CD4-positive, alpha-beta T cell (primary cell): ENCODE measurements at regions not wholly inside any gene's neighbourhood (a gene's known extent, or its start where the extent isn't known, plus 50 kb on each side); places are given as distances from the start of the nearest gene placed in this dataset.

Experiments used
- ATAC-seq: fragments of 200-7000 bp; cut with Tn5 transposase; one replicate; pipeline ENCODE4 v1.10.0; 2022; ENCODE audit warnings: mild to moderate bottlenecking; ENCODE audit not compliant: poor library complexity
- CTCF ChIA-PET: fragments of 350-600 bp; sonication (Branson Sonifier 250); formaldehyde crosslinking; loops from one replicate; lab custom pipeline; 2021; ENCODE audit warnings: antibody characterized with exemption, inconsistent platforms; lab: Charles Lee
- POLR2A ChIA-PET: fragments of 350-600 bp; sonication (Branson Sonifier 250); formaldehyde crosslinking; loops from one replicate; lab custom pipeline; 2021; ENCODE audit warnings: antibody characterized with exemption, inconsistent platforms; lab: Charles Lee
- DNase-seq, 14 experiments: peaks; one replicate each; pipeline ENCODE4 v3.0.0-alpha.2; 2013 to 2020; ENCODE audit warnings: mixed read lengths in 2 of 14
- H3K27ac ChIP-seq, 2 donors: one replicate each; pipeline versions ENCODE4 v1.5.1 to v1.7.0; 2013; ENCODE audit warnings: low read length in 2 of 2, low read depth in 1 of 2, mild to moderate bottlenecking in 1 of 2
- H3K27me3 ChIP-seq, 2 experiments: 1 replicate in 1 of 2; 2 replicates in 1 of 2; pipeline versions ENCODE4 v1.6.1 to v1.7.0; 2013; ENCODE audit warnings: low read length in 2 of 2, control low read depth in 1 of 2, mild to moderate bottlenecking in 1 of 2, moderate library complexity in 1 of 2; ENCODE audit not compliant: insufficient read depth in 2 of 2, control insufficient read depth in 1 of 2
- H3K36me3 ChIP-seq: one replicate; pipeline ENCODE4 v1.6.1; 2013; ENCODE audit warnings: low read length, control low read depth; ENCODE audit not compliant: insufficient read depth
- H3K4me1 ChIP-seq: one replicate; pipeline ENCODE4 v1.6.1; 2013; ENCODE audit warnings: low read length, control low read depth; ENCODE audit not compliant: insufficient read depth
- H3K4me3 ChIP-seq: one replicate; pipeline ENCODE4 v1.5.1; 2013; ENCODE audit warnings: mild to moderate bottlenecking, low read length, moderate library complexity
- H3K9me3 ChIP-seq, 2 experiments: 1 replicate in 1 of 2; 2 replicates in 1 of 2; pipeline versions ENCODE4 v1.6.1 to v1.7.0; 2013; ENCODE audit warnings: low read length in 2 of 2, mild to moderate bottlenecking in 2 of 2, control low read depth in 1 of 2, moderate library complexity in 1 of 2; ENCODE audit not compliant: control insufficient read depth in 1 of 2, insufficient read depth in 1 of 2
- H3K27ac Mint-ChIP-seq: one replicate; pipeline ENCODE4 v1.8.0; 2020; ENCODE audit warnings: mixed read lengths
- H3K27me3 Mint-ChIP-seq: one replicate; pipeline ENCODE4 v1.8.0; 2021; ENCODE audit warnings: mixed read lengths
- H3K36me3 Mint-ChIP-seq: one replicate; pipeline ENCODE4 v1.8.0; 2021; ENCODE audit warnings: low read depth, mixed read lengths
- H3K4me1 Mint-ChIP-seq: one replicate; pipeline ENCODE4 v1.8.0; 2021; ENCODE audit warnings: low read depth, mixed read lengths
- H3K4me3 Mint-ChIP-seq: one replicate; pipeline ENCODE4 v1.8.0; 2020; ENCODE audit warnings: mild to moderate bottlenecking, mixed read lengths
- H3K9me3 Mint-ChIP-seq: one replicate; pipeline ENCODE4 v1.8.0; 2020; ENCODE audit warnings: mixed read lengths
- CTCF ChIP-seq: fragments of 200-600 bp; IDR thresholded peaks from one replicate; pipeline ENCODE4 v1.8.0; 2022; ENCODE audit warnings: antibody characterized with exemption, mild to moderate bottlenecking
- intact Hi-C, 2 experiments: fragments of 100-400 bp; cut with DNase I in 1 of 2; cut with micrococcal nuclease in 1 of 2; formaldehyde crosslinking; loops; one replicate each; pipeline versions ENCODE4 v1.15.1 to v1.9.0; 2023 to 2025; cut with DNase I, micrococcal nuclease

GRCh38 chr19:28185646-28186045, 1027.3 kb downstream of the UQCRFS1 start:
- no peak overlapping the region for H3K4me3 Mint-ChIP-seq
- ATAC-seq (no peak), DNase-seq (no peak)
- ChIA-PET CTCF (no interaction called here), POLR2A (no interaction called here)
- peaks cover 15% of the 10 kb centered on the region for H3K9me3 Mint-ChIP-seq
- H3K4me1 Mint-ChIP-seq: no peaks in the 10 kb centered on the region
- Histone ChIP-seq H3K27ac (no peak overlapping the region), H3K4me1 (no peaks in the 10 kb centered on the region), H3K9me3 (peaks cover 0 to 3% of the 10 kb centered on the region in 2 experiments), H3K36me3 (no peaks in the 10 kb centered on the region), H3K4me3 (no peak overlapping the region), H3K27me3 (no peaks in the 10 kb centered on the region)
- H3K36me3 Mint-ChIP-seq: no peaks in the 10 kb centered on the region
- H3K27me3 Mint-ChIP-seq: no peaks in the 10 kb centered on the region
- intact Hi-C loops: no loop called here
- no peak overlapping the region for H3K27ac Mint-ChIP-seq
- TF ChIP-seq CTCF: no peak

- Histone ChIP-seq H3K4me3 (no peak overlapping the region), H3K9me3 (peaks cover 0 to 3% of the 10 kb centered on the region in 2 experiments), H3K4me1 (no peaks in the 10 kb centered on the region), H3K36me3 (no peaks in the 10 kb centered on the region), H3K27ac (no peak overlapping the region), H3K27me3 (no peaks in the 10 kb centered on the region)
- Mint-ChIP-seq H3K36me3 (no peaks in the 10 kb centered on the region), H3K27ac (no peak overlapping the region), H3K4me1 (no peaks in the 10 kb centered on the region), H3K4me3 (no peak overlapping the region), H3K27me3 (no peaks in the 10 kb centered on the region), H3K9me3 (peaks cover 15% of the 10 kb centered on the region)
- intact Hi-C loops: no loop called here
- no peak for DNase-seq
- ATAC-seq: no peak
- TF ChIP-seq CTCF: no peak
- CTCF ChIA-PET: no interaction called here
- POLR2A ChIA-PET: no interaction called here
These were observed 1028.0 kb downstream of the UQCRFS1 start for GRCh38 chr19:28184997-28185396.

GRCh38 chr19:28176193-28176592, 1036.8 kb downstream of the UQCRFS1 start:
- H3K27ac ChIP-seq: no peak overlapping the region
- POLR2A ChIA-PET: no interaction called here
- H3K4me3 ChIP-seq: no peak overlapping the region
- ATAC-seq: no peak
- DNase-seq: no peak
- H3K36me3 ChIP-seq: no peaks in the 10 kb centered on the region
- H3K27me3 ChIP-seq: no peaks in the 10 kb centered on the region
- H3K4me1 ChIP-seq: no peaks in the 10 kb centered on the region
- intact Hi-C loops: no loop called here
- no peak overlapping the region for H3K27ac Mint-ChIP-seq
- H3K36me3 Mint-ChIP-seq: no peaks in the 10 kb centered on the region
- H3K9me3 Mint-ChIP-seq: peaks cover 21% of the 10 kb centered on the region
- CTCF ChIA-PET: no interaction called here
- TF ChIP-seq CTCF: no peak
- H3K9me3 ChIP-seq: peaks cover 8 to 21% of the 10 kb centered on the region in 2 experiments
- H3K4me1 Mint-ChIP-seq: no peaks in the 10 kb centered on the region
- no peak overlapping the region for H3K4me3 Mint-ChIP-seq
- H3K27me3 Mint-ChIP-seq: no peaks in the 10 kb centered on the region
